Cardiac muscle cell (in vitro differentiated cells and primary cell): ENCODE measurements at regions not wholly inside any gene's neighbourhood (a gene's known extent, or its start where the extent isn't known, plus 50 kb on each side); places are given as distances from the start of the nearest gene placed in this dataset.

Experiments
- DNase-seq, 2 donors: peaks; one replicate each; pipeline versions ENCODE4 v3.0.0 to v3.0.0-alpha.2; 2010 to 2017; ENCODE audit warnings: low read depth in 1 of 2, low spot score in 1 of 2
- H3K27ac ChIP-seq: fragments of 200-600 bp; sonication (generic); 2 replicates; pipeline ENCODE4 v1.5.1; 2016
- H3K27me3 ChIP-seq: fragments of 200-600 bp; sonication (generic); 2 replicates; pipeline ENCODE4 v1.6.0; 2016; ENCODE audit warnings: control low read depth
- H3K36me3 ChIP-seq: fragments of 200-600 bp; sonication (generic); 2 replicates; pipeline ENCODE4 v1.5.1; 2016; ENCODE audit warnings: control low read depth
- H3K4me1 ChIP-seq: fragments of 200-600 bp; sonication (generic); 2 replicates; pipeline ENCODE4 v1.8.1; 2017; ENCODE audit warnings: low read depth, mild to moderate bottlenecking, mixed run types
- H3K4me3 ChIP-seq: fragments of 200-600 bp; sonication (generic); 2 replicates; pipeline ENCODE4 v1.5.1; 2016; ENCODE audit warnings: mild to moderate bottlenecking
- H3K9me3 ChIP-seq: fragments of 200-600 bp; sonication (generic); 2 replicates; pipeline ENCODE4 v1.5.1; 2017; ENCODE audit warnings: low read depth, mild to moderate bottlenecking, control low read depth
- TF ChIP-seq, protein P1 (sequence below): IDR thresholded peaks from 2 replicates; pipeline ENCODE4 v1.5.1; 2012; ENCODE audit warnings: low read depth, mild to moderate bottlenecking, low read length

DNA sequence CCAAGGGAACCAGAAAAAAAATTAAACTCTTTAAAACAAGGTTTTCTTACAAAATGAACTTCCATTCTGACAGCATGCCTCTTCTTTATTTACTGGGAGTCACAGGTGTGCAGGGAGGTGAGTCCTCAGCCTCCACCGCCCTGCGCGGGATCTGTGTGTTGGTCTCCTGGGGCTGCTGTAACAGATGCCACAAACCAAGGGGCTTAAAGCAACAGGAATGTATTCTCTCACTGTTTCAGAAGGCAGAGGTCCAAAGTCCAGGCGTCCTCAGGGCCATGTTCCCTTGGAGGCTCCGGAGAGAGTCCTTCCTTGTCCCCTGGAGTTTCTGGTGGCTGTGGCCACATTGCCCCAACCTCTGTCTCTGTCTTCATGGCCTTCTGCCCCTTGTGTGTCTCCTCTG is 123.6 kb upstream of the C1orf174 start:
- TF ChIP-seq, protein P1, sequence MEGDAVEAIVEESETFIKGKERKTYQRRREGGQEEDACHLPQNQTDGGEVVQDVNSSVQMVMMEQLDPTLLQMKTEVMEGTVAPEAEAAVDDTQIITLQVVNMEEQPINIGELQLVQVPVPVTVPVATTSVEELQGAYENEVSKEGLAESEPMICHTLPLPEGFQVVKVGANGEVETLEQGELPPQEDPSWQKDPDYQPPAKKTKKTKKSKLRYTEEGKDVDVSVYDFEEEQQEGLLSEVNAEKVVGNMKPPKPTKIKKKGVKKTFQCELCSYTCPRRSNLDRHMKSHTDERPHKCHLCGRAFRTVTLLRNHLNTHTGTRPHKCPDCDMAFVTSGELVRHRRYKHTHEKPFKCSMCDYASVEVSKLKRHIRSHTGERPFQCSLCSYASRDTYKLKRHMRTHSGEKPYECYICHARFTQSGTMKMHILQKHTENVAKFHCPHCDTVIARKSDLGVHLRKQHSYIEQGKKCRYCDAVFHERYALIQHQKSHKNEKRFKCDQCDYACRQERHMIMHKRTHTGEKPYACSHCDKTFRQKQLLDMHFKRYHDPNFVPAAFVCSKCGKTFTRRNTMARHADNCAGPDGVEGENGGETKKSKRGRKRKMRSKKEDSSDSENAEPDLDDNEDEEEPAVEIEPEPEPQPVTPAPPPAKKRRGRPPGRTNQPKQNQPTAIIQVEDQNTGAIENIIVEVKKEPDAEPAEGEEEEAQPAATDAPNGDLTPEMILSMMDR: no peak
- Histone ChIP-seq H3K4me1 (no peaks in the 10 kb centered on the region), H3K36me3 (no peaks in the 10 kb centered on the region), H3K27me3 (no peaks in the 10 kb centered on the region), H3K4me3 (no peak overlapping the region), H3K27ac (no peak overlapping the region), H3K9me3 (no peaks in the 10 kb centered on the region)
- DNase-seq: no peak

DNA sequence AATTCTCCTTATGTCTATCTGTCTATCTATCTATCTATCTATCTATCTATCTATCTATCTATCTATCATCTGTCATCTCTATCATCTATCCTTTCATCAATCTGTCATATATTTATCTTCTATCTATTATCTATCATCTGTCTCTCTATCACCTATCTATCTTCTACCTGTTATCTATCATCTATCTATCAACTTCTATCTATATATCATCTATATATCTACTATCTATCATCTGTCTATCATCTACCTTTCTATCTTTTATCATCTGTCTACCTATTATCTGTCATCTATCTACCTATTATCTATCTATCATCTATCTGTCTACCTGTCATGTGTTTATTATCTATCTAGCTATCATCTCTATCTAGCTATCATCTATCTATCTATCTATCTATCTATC is 124.7 kb upstream of the C1orf174 start:
- DNase-seq: no peak
- Histone ChIP-seq H3K27ac (no peak overlapping the region), H3K4me3 (no peak overlapping the region), H3K27me3 (no peaks in the 10 kb centered on the region), H3K9me3 (no peaks in the 10 kb centered on the region), H3K36me3 (no peaks in the 10 kb centered on the region), H3K4me1 (no peaks in the 10 kb centered on the region)
- TF ChIP-seq, protein P1: no peak

DNA sequence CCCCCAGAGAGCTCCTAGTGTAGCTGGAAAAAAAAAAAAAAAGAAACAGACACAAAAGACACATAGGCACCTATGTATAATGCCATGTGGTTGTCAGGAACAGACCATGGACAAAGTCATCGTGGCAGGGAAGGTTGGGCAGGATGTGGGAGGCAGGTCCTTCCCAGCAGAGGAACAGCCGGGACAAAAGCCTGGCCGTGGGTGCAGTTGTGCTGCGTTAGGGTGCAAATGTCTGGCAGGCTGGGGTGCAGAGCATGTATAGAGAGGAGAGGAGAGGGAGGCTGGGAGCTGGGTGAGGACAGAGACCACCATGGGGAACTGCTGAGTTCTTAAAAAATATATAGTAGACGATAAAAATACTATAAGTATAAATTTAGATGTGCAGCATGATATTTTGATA is 125.7 kb upstream of the C1orf174 start:
- DNase-seq: no peak
- Histone ChIP-seq H3K4me3 (no peak overlapping the region), H3K36me3 (no peaks in the 10 kb centered on the region), H3K9me3 (no peaks in the 10 kb centered on the region), H3K4me1 (no peaks in the 10 kb centered on the region), H3K27me3 (no peaks in the 10 kb centered on the region), H3K27ac (no peak overlapping the region)
- TF ChIP-seq, protein P1: no peak

DNA sequence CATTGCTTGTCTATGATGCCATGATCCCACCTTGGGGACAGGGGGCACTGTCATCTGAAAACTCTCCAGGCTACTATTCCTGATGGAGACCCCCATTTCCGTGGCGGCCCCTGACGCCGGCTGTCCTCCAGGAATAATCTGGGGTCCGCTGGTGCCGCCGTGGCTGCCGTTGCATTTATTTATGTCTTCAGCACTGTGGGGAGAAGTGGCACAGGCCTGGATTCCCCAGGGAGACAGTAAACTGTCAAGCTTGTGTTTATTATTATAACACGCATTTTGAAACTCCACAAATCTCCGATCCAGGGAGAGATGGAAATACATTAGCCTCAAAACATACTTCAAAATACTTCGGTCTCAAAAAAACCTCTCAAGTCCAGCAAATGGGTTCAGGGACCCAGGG is 126.9 kb upstream of the C1orf174 start:
- DNase-seq: no peak
- Histone ChIP-seq H3K36me3 (no peaks in the 10 kb centered on the region), H3K4me1 (no peaks in the 10 kb centered on the region), H3K27ac (no peak overlapping the region), H3K27me3 (no peaks in the 10 kb centered on the region), H3K4me3 (no peak overlapping the region), H3K9me3 (no peaks in the 10 kb centered on the region)
- TF ChIP-seq, protein P1: no peak

DNA sequence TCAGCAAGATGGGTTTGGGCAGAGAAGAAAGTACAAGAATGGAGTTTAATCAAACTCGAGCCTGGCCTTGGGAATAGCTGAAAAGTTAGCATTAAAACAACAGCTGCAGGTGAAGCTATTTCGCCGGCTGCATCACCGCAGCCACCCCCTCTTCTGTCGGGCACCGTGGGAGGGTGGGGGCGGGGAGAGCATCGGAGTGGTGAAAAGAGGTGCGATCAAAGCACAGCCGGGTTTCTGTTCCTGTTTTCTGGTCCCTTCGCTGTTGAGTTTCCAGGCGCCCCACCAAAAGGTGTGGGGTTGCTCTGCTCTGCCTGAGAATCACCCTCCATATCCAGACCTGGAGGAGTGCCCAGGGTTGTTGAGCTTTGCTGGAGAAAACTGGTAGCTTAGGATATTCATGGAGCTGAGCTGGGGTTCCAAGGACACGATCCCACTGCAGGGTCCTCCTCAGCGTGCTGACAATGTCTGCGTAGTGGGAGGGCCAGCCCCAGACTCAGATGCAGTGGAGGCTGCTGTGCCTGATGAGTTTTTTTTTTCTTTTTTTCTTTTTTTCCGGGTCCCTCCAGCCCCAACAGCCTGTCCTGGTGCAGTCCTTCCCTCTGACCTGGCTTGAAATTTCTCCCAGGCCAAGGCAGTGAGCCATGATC is 127.5 kb upstream of the C1orf174 start:
- no peak overlapping the region for H3K27ac ChIP-seq
- H3K36me3 ChIP-seq: no peaks in the 10 kb centered on the region
- no peaks in the 10 kb centered on the region for H3K27me3 ChIP-seq
- TF ChIP-seq, protein P1: no peak
- no peak overlapping the region for H3K4me3 ChIP-seq
- H3K4me1 ChIP-seq: no peaks in the 10 kb centered on the region
- no peaks in the 10 kb centered on the region for H3K9me3 ChIP-seq
- DNase-seq: no peak

DNA sequence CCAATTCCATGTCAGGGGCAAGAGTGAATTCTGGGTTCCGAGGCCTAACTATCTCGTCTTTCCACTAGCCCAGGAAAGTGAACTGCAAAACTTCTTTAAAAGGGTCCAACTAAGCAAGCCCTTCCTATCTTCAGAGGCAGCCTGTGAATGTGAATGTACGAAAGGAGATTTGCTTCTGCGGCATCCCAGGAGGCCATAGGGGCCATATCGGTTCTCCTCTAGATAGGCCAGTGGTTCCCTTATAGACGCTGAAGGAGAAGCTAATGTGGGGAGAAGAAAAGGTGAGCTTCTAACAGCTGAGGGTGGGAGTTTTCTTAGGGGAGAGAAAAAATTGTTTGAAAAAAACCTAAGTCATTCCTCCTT is 128.0 kb upstream of the C1orf174 start:
- TF ChIP-seq, protein P1: no peak
- H3K9me3 ChIP-seq: no peaks in the 10 kb centered on the region
- no peaks in the 10 kb centered on the region for H3K4me1 ChIP-seq
- H3K27me3 ChIP-seq: no peaks in the 10 kb centered on the region
- no peak for DNase-seq
- no peak overlapping the region for H3K4me3 ChIP-seq
- no peak overlapping the region for H3K27ac ChIP-seq
- H3K36me3 ChIP-seq: no peaks in the 10 kb centered on the region
